ENCODE measurements at regions not wholly inside any gene's neighbourhood (a gene's known extent, or its start where the extent isn't known, plus 50 kb on each side); places are given as distances from the start of the nearest gene placed in this dataset.
"Not testable (repeated sequence)": the region's sequence is repeated elsewhere in the genome, so short reads cannot be mapped to it uniquely, and the experiment has no call there.

GRCh38 chr5:148750614-148751013 lies 75.8 kb upstream of the ADRB2 start:
- TF ChIP-seq, protein P1, sequence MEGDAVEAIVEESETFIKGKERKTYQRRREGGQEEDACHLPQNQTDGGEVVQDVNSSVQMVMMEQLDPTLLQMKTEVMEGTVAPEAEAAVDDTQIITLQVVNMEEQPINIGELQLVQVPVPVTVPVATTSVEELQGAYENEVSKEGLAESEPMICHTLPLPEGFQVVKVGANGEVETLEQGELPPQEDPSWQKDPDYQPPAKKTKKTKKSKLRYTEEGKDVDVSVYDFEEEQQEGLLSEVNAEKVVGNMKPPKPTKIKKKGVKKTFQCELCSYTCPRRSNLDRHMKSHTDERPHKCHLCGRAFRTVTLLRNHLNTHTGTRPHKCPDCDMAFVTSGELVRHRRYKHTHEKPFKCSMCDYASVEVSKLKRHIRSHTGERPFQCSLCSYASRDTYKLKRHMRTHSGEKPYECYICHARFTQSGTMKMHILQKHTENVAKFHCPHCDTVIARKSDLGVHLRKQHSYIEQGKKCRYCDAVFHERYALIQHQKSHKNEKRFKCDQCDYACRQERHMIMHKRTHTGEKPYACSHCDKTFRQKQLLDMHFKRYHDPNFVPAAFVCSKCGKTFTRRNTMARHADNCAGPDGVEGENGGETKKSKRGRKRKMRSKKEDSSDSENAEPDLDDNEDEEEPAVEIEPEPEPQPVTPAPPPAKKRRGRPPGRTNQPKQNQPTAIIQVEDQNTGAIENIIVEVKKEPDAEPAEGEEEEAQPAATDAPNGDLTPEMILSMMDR (IDR thresholded peaks at IDR 0.05; ENCODE audit: low read depth, low read length, missing control alignments) = no peak
- no peak overlapping the region for H3K4me3 ChIP-seq (ENCODE audit: low read depth, low read length)
- DNase-seq (ENCODE audit: low read depth) = no peak
- in situ Hi-C loops (cut with HindIII; ENCODE audit: low sequenced_read_pairs) = no loop called here

- in situ Hi-C loops (cut with HindIII; ENCODE audit: low sequenced_read_pairs) = no loop called here
- no peak for DNase-seq (ENCODE audit: low read depth)
- TF ChIP-seq, protein P1 (IDR thresholded peaks at IDR 0.05; ENCODE audit: low read depth, low read length, missing control alignments) = no peak
- no peak overlapping the region for H3K4me3 ChIP-seq (ENCODE audit: low read depth, low read length)
Observed at GRCh38 chr5:148751025-148751424, 75.4 kb upstream of the ADRB2 start.

DNA sequence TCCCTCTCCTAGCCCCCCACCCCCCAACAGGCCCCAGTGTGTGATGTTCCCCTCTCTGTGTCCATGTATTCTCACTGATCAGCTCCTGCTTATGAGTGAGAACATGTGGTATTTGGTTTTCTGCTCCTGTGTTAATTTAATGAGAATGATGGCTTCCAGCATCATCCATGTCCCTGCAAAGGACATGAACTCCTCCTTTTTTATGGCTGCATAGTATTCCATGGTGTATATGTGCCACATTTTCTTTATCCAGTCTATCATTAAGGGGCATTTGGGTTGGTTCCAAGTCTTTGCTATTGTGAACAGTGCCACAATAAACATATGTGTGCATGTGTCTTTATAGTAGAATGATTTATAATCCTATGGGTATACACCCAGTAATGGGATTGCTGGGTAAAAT lies 74.0 kb upstream of the ADRB2 start:
- DNase-seq (ENCODE audit: low read depth); in situ Hi-C loops (cut with HindIII; ENCODE audit: low sequenced_read_pairs); H3K4me3 ChIP-seq (ENCODE audit: low read depth, low read length): not testable (repeated sequence)

- TF ChIP-seq, protein P1 (IDR thresholded peaks at IDR 0.05; ENCODE audit: low read depth, low read length, missing control alignments) = no peak
- in situ Hi-C loops (cut with HindIII; ENCODE audit: low sequenced_read_pairs) = no loop called here
- DNase-seq (ENCODE audit: low read depth) = no peak
- no peak overlapping the region for H3K4me3 ChIP-seq (ENCODE audit: low read depth, low read length)
Observed at GRCh38 chr5:148759101-148759500, 67.3 kb upstream of the ADRB2 start.

DNA sequence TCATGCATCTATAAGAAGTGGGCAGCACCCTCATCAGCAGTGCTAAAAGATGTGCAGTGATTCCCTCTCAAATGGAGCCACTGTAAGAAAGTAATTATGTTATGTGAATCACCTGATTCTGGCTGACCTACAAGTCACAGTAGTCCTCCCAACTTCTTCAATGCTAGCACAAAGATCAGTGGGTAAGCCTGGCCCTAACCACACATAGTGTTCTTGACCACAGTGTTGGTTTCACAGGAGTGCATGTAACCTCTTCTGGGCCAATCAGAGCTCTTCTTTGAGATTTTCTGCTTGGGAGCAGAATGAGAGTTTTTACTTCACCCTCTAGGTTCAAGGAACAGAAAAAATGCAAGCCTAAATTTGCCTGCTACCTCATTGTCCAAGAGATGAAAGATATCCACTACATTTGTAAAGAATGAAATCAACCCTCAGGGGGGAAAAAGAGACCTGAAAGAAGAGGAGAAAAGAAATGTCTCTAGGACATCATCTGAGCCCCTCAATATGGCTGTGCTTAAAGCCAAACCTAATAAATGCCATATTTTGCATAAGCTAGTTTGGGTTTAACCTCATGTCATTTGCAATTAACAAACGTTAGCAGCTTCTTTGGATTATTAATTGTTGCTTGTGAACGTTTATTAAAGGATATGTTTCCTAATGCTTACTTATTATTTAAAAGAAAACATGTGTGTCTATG lies 65.3 kb upstream of the ADRB2 start:
- no peak for DNase-seq (ENCODE audit: low read depth)
- in situ Hi-C loops (cut with HindIII; ENCODE audit: low sequenced_read_pairs) = no loop called here
- no peak overlapping the region for H3K4me3 ChIP-seq (ENCODE audit: low read depth, low read length)
- TF ChIP-seq, protein P1 (IDR thresholded peaks at IDR 0.05; ENCODE audit: low read depth, low read length, missing control alignments) = no peak

GRCh38 chr5:148763996-148764395 lies 62.4 kb upstream of the ADRB2 start:
- H3K4me3 ChIP-seq (ENCODE audit: low read depth, low read length) = no peak overlapping the region
- TF ChIP-seq, protein P1 (IDR thresholded peaks at IDR 0.05; ENCODE audit: low read depth, low read length, missing control alignments) = no peak
- no peak for DNase-seq (ENCODE audit: low read depth)
- in situ Hi-C loops (cut with HindIII; ENCODE audit: low sequenced_read_pairs) = no loop called here

GRCh38 chr5:148765061-148765460 lies 61.4 kb upstream of the ADRB2 start:
- TF ChIP-seq, protein P1 (IDR thresholded peaks at IDR 0.05; ENCODE audit: low read depth, low read length, missing control alignments) = no peak
- no peak overlapping the region for H3K4me3 ChIP-seq (ENCODE audit: low read depth, low read length)
- in situ Hi-C loops (cut with HindIII; ENCODE audit: low sequenced_read_pairs) = no loop called here
- no peak for DNase-seq (ENCODE audit: low read depth)

Data from astrocyte of the cerebellum (primary cell).